SK-N-SH treated with all-trans-retinoic acid at 6 μM for 48 hours (cell line): ENCODE measurements at regions not wholly inside any gene's neighbourhood (a gene's known extent, or its start where the extent isn't known, plus 50 kb on each side); places are given as distances from the start of the nearest gene placed in this dataset.

Experiments
- ARNTL ChIP-seq: fragments of 450-650 bp; formaldehyde crosslinking; IDR thresholded peaks from 2 replicates; pipeline ENCODE4 v1.5.0; 2020; ENCODE audit warnings: low read depth, mild to moderate bottlenecking, moderate library complexity, borderline replicate concordance
- CSDC2 ChIP-seq: fragments of 250-450 bp; sonication (Bioruptor Pico); IDR thresholded peaks from 2 replicates; pipeline ENCODE4 v1.5.0; 2020; ENCODE audit warnings: mild to moderate bottlenecking, moderate library complexity
- CSRNP3 ChIP-seq: fragments of 250-450 bp; sonication (Bioruptor Pico); IDR thresholded peaks from 2 replicates; pipeline ENCODE4 v1.5.1; 2021; ENCODE audit warnings: mild to moderate bottlenecking, moderate library complexity
- GLIS3 ChIP-seq: fragments of 250-450 bp; sonication (Bioruptor Pico); IDR thresholded peaks from 2 replicates; pipeline ENCODE4 v1.5.0; 2020; ENCODE audit warnings: mild to moderate bottlenecking, moderate library complexity
- ISL1 ChIP-seq: fragments of 250-450 bp; sonication (Bioruptor Pico); IDR thresholded peaks from 2 replicates; pipeline ENCODE4 v2.1.2; 2022; ENCODE audit warnings: mild to moderate bottlenecking, moderate library complexity
- OSR1 ChIP-seq: fragments of 250-450 bp; sonication (Bioruptor Pico); IDR thresholded peaks from 2 replicates; pipeline ENCODE4 v1.8.0; 2022; ENCODE audit warnings: moderate library complexity, mild to moderate bottlenecking, inconsistent platforms
- PATZ1 ChIP-seq: fragments of 250-450 bp; sonication (Bioruptor Pico); IDR thresholded peaks from 2 replicates; pipeline ENCODE4 v1.8.0; 2020; ENCODE audit warnings: mild to moderate bottlenecking, moderate library complexity, borderline replicate concordance
- PPARA ChIP-seq: fragments of 250-450 bp; sonication (Bioruptor Pico); IDR thresholded peaks from 2 replicates; pipeline ENCODE4 v1.5.0; 2020; ENCODE audit warnings: mild to moderate bottlenecking, borderline replicate concordance
- TCF4 ChIP-seq: fragments of 250-450 bp; sonication (Bioruptor Pico); IDR thresholded peaks from 2 replicates; pipeline ENCODE4 v1.8.0; 2021; ENCODE audit warnings: mild to moderate bottlenecking, moderate library complexity, borderline replicate concordance
- ZFP3 ChIP-seq: fragments of 250-450 bp; sonication (Bioruptor Pico); IDR thresholded peaks from 2 replicates; pipeline ENCODE4 v1.5.0; 2020; ENCODE audit warnings: mild to moderate bottlenecking, moderate library complexity
- ZFP30 ChIP-seq: fragments of 450-650 bp; formaldehyde crosslinking; IDR thresholded peaks from 2 replicates; pipeline ENCODE4 v1.5.0; 2022; ENCODE audit warnings: mild to moderate bottlenecking, moderate library complexity
- TF ChIP-seq, protein P1 (sequence below): fragments of 250-450 bp; sonication (Bioruptor Pico); IDR thresholded peaks from 2 replicates; pipeline ENCODE4 v1.5.0; 2020; ENCODE audit warnings: mild to moderate bottlenecking, moderate library complexity

- TF ChIP-seq, protein P1, sequence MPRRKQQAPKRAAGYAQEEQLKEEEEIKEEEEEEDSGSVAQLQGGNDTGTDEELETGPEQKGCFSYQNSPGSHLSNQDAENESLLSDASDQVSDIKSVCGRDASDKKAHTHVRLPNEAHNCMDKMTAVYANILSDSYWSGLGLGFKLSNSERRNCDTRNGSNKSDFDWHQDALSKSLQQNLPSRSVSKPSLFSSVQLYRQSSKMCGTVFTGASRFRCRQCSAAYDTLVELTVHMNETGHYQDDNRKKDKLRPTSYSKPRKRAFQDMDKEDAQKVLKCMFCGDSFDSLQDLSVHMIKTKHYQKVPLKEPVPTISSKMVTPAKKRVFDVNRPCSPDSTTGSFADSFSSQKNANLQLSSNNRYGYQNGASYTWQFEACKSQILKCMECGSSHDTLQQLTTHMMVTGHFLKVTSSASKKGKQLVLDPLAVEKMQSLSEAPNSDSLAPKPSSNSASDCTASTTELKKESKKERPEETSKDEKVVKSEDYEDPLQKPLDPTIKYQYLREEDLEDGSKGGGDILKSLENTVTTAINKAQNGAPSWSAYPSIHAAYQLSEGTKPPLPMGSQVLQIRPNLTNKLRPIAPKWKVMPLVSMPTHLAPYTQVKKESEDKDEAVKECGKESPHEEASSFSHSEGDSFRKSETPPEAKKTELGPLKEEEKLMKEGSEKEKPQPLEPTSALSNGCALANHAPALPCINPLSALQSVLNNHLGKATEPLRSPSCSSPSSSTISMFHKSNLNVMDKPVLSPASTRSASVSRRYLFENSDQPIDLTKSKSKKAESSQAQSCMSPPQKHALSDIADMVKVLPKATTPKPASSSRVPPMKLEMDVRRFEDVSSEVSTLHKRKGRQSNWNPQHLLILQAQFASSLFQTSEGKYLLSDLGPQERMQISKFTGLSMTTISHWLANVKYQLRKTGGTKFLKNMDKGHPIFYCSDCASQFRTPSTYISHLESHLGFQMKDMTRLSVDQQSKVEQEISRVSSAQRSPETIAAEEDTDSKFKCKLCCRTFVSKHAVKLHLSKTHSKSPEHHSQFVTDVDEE = no peak
- TF ChIP-seq PATZ1 (CRISPR knock-in tag) = no peak
- no peak for TF ChIP-seq ZFP30 (CRISPR knock-in tag)
- TF ChIP-seq GLIS3 (CRISPR knock-in tag) = no peak
- TF ChIP-seq TCF4 (CRISPR knock-in tag) = no peak
- TF ChIP-seq CSDC2 (CRISPR knock-in tag) = no peak
- no peak for TF ChIP-seq PPARA (CRISPR knock-in tag)
- TF ChIP-seq ISL1 (CRISPR knock-in tag) = no peak
- TF ChIP-seq ZFP3 = no peak
- TF ChIP-seq OSR1 = no peak
- TF ChIP-seq ARNTL = no peak
- no peak for TF ChIP-seq CSRNP3 (CRISPR knock-in tag)
Measured at GRCh38 chr3:87120881-87121280, 106.2 kb upstream of the CHMP2B start.
